Naive B cell (primary cell): ENCODE measurements at regions not wholly inside any gene's neighbourhood (a gene's known extent, or its start where the extent isn't known, plus 50 kb on each side); places are given as distances from the start of the nearest gene placed in this dataset.

Experiments
- ATAC-seq, 2 donors: fragments of 150-1000 bp; cut with Tn5 transposase; 2 replicates each; pipeline ENCODE4 v1.10.0; 2021; ENCODE audit warnings: low read depth in 2 of 2, mild to moderate bottlenecking in 2 of 2, moderate library complexity in 2 of 2
- DNase-seq: peaks from one replicate; pipeline ENCODE4 v3.0.0; 2022
- H3K27ac Mint-ChIP-seq, 6 donors: one replicate each; pipeline ENCODE4 v1.8.0; 2020 to 2022; ENCODE audit warnings: mild to moderate bottlenecking in 6 of 6, mixed read lengths in 6 of 6, moderate library complexity in 5 of 6, inconsistent platforms in 2 of 6
- H3K27me3 Mint-ChIP-seq, 3 donors: one replicate each; pipeline ENCODE4 v1.8.0; 2021 to 2022; ENCODE audit warnings: mixed read lengths in 3 of 3, mild to moderate bottlenecking in 1 of 3
- H3K36me3 Mint-ChIP-seq, 2 donors: one replicate each; pipeline ENCODE4 v1.8.0; 2020 to 2022; ENCODE audit warnings: mixed read lengths in 2 of 2, inconsistent platforms in 1 of 2, mild to moderate bottlenecking in 1 of 2
- H3K4me1 Mint-ChIP-seq, 3 donors: one replicate each; pipeline ENCODE4 v1.8.0; 2020 to 2022; ENCODE audit warnings: mixed read lengths in 3 of 3, inconsistent platforms in 1 of 3, mild to moderate bottlenecking in 1 of 3, moderate library complexity in 1 of 3
- H3K4me3 Mint-ChIP-seq, 8 donors: one replicate each; pipeline ENCODE4 v1.8.0; 2020 to 2022; ENCODE audit warnings: mild to moderate bottlenecking in 8 of 8, mixed read lengths in 8 of 8, moderate library complexity in 8 of 8, inconsistent platforms in 2 of 8
- H3K9me3 Mint-ChIP-seq, 7 donors: one replicate each; pipeline ENCODE4 v1.8.0; 2020 to 2022; ENCODE audit warnings: mixed read lengths in 7 of 7, mild to moderate bottlenecking in 5 of 7, inconsistent platforms in 2 of 7, moderate library complexity in 1 of 7

DNA sequence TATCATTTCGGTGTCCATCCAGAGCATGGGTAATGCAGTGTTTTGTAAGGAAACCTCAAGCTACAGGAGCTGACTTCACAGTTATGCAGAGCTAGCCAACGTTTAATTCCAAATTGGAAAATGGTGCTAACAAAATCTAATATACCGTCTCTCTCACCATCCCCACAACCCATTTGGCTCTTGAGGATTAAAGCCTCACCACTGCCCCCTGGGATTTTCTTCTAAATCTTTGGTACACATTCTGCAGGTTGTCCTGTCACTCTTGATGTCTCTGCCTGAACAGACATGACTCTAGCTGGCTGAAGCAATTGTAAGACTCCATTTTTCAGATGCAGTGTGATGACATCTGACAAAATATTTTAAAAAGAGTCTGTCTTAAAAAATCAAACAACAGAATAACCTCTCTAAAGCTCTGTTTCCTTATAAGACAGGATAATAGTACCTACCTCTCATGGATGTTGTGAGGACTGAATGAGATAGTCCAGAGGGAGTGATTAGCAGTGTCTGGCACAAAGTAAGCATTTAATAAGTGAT is 451.8 kb downstream of the SUCLA2 start:
- Mint-ChIP-seq H3K9me3 (no peaks in the 10 kb centered on the region), H3K27me3 (peaks cover 0 to 16% (median 0%) of the 10 kb centered on the region in 3 donors), H3K4me1 (no peaks in the 10 kb centered on the region), H3K36me3 (no peaks in the 10 kb centered on the region), H3K27ac (no peak overlapping the region), H3K4me3 (no peak overlapping the region)
- ATAC-seq (no peak), DNase-seq (no peak)

- DNase-seq = no peak
- Mint-ChIP-seq H3K4me1 (no peaks in the 10 kb centered on the region), H3K9me3 (no peaks in the 10 kb centered on the region), H3K27ac (no peak overlapping the region), H3K4me3 (no peak overlapping the region), H3K36me3 (no peaks in the 10 kb centered on the region), H3K27me3 (peaks cover 0 to 16% (median 0%) of the 10 kb centered on the region in 3 donors)
- no peak for ATAC-seq
These were observed 452.7 kb downstream of the SUCLA2 start for GRCh38 chr13:47548294-47548840.

DNA sequence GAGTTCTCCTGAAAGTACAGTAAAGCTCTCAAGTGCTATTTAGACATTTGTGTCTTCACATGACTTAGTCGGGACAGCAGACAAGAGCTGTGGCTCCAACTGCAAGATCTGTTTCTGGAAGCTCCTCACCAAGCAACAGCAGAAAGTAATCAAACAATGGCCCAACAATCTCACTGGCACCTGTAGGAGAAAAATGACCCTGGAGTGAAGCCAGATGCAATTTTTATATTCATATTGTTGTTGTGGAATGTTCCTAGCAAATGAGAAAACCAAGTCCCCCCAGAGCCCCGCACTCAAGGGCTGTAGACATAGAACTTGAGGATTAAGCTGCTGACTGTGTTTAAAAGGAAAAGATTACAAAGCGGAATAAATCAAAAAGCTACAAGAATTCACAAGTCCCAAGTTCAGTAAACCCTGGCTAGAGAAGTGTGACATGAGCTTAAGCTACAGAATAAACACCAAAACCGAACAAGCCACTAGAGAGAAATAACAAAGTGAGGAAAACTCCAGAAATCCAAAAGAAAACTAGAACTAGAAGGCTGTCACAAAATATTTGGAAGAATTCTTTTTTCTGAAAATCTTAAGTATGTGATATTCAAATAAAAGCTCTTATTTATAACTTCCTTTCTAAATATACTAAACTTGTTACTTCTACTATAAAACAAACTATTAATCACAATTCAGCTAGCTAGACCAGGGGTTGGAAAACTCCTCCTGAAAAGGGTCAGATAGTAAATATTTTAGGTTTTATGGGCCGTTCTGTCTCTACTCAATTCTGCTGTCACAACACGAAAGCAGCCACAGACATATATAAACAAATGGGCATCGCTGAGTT is 454.5 kb downstream of the SUCLA2 start:
- DNase-seq = no peak
- Mint-ChIP-seq H3K4me3 (no peak overlapping the region), H3K27ac (no peak overlapping the region), H3K4me1 (no peaks in the 10 kb centered on the region), H3K9me3 (no peaks in the 10 kb centered on the region), H3K36me3 (no peaks in the 10 kb centered on the region), H3K27me3 (peaks cover 0 to 20% (median 0%) of the 10 kb centered on the region in 3 donors)
- no peak for ATAC-seq

DNA sequence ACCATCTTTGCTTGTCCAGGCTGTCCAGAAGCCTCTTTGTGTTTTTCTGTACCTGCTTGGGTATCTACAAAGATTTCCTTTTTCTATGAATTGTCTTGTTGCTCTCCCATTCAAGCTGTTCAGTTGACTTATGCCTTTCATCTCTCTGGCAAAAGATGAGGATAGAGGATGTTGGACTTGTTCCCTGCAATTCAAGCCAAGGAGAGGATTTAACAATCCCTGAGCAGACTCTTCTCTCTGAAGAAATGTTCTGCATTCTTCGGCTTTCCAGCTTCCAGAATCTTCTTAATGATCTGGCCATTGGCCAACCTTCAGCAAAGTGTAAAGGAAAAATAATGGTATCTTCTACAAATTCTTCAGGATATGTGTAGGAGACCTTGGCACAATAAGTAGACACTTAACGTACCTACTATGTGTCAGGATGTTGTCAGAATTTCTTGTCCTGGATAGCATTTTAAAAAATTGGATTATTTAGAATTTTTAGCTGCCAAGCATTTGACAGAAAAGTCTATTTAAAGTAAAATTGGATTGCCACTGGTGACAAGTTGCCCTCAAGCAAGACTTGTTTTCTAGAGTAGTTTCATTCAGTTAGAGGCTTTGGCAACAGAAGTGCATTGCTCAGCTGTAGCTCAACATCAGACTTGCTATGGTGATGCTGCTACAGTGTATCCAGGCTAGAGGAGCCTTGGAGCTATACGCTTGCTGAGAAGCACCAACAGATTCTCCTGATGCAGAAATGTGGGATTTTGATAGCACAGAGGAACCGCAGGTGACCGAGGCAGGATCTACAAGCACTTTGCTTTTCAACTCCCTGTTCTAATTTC is 455.7 kb downstream of the SUCLA2 start:
- no peak for DNase-seq
- Mint-ChIP-seq H3K36me3 (no peaks in the 10 kb centered on the region), H3K27ac (no peak overlapping the region)

GRCh38 chr13:47539317-47539716 is 461.8 kb downstream of the SUCLA2 start:
- ATAC-seq = no peak
- Mint-ChIP-seq H3K27ac (no peak overlapping the region), H3K4me3 (no peak overlapping the region), H3K9me3 (peaks cover 0 to 23% (median 16%) of the 10 kb centered on the region in 7 donors), H3K4me1 (no peaks in the 10 kb centered on the region), H3K36me3 (no peaks in the 10 kb centered on the region), H3K27me3 (peaks cover 0 to 11% (median 0%) of the 10 kb centered on the region in 3 donors)
- no peak for DNase-seq

More for the DNA sequence above, 455.7 kb downstream of the SUCLA2 start:
- no peaks in the 10 kb centered on the region for H3K9me3 Mint-ChIP-seq
- H3K4me1 Mint-ChIP-seq = no peaks in the 10 kb centered on the region
- no peak for ATAC-seq
- no peak overlapping the region for H3K4me3 Mint-ChIP-seq
- peaks cover 0 to 14% (median 0%) of the 10 kb centered on the region in 3 donors for H3K27me3 Mint-ChIP-seq

DNA sequence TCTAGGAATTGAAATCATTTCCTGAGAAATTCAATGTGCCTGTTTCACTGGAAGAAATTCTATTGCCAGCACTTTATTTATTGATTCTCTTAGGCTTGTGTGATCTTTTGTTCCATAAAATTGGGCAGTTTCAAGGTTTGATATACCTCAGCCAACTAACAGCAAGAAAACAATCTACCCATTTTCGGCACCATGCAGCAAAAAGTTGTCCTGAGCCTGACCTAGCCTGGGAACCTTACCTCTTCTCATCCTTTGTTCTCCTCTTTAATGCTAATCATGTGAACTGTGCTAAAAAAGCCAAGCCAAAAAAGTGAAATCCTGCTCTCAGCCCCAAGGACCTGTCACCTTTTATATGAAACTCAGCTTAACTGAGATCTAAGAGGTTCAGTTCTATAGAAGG is 477.3 kb downstream of the SUCLA2 start:
- Mint-ChIP-seq H3K9me3 (peaks cover 0 to 7% (median 3%) of the 10 kb centered on the region in 7 donors), H3K4me3 (no peak overlapping the region), H3K4me1 (no peaks in the 10 kb centered on the region), H3K27me3 (peaks cover 0 to 10% (median 4%) of the 10 kb centered on the region in 3 donors), H3K36me3 (no peaks in the 10 kb centered on the region), H3K27ac (no peak overlapping the region)
- DNase-seq (no peak), ATAC-seq (no peak)

GRCh38 chr13:47521890-47522487 is 479.1 kb downstream of the SUCLA2 start:
- Mint-ChIP-seq H3K4me1 (no peaks in the 10 kb centered on the region), H3K36me3 (no peaks in the 10 kb centered on the region), H3K27me3 (peaks cover 0 to 10% (median 4%) of the 10 kb centered on the region in 3 donors), H3K27ac (peak overlapping the region in 1 of 6 donors; percentile 62), H3K4me3 (no peak overlapping the region), H3K9me3 (peaks cover 0 to 7% (median 0%) of the 10 kb centered on the region in 7 donors)
- ATAC-seq (no peak), DNase-seq (no peak)

GRCh38 chr13:47519626-47520025 is 481.4 kb downstream of the SUCLA2 start:
- peaks cover 0 to 6% of the 10 kb centered on the region in 2 donors for H3K36me3 Mint-ChIP-seq
- DNase-seq = no peak

DNA sequence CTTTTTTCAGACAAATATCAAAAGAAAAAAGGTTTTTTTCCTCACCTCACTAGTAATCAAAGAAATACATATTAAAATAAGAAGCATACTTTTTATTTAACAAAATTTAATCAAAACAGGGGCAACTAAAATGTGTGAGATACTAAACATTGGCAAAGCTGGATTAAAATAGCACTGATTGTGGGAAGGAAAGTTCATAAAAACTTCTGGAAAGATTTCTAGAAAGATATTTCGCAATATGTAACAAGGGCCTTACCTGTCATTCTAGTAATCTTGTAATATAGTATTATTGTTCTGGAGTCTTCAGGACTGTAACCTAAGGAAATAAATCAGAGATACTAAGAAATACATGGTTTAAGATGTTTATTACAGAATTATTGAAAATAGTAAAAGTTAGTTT is 482.5 kb downstream of the SUCLA2 start:
- no peak overlapping the region for H3K4me3 Mint-ChIP-seq
- H3K4me1 Mint-ChIP-seq = no peaks in the 10 kb centered on the region
- peaks cover 0 to 8% of the 10 kb centered on the region in 2 donors for H3K36me3 Mint-ChIP-seq
- H3K27ac Mint-ChIP-seq = no peak overlapping the region
- H3K27me3 Mint-ChIP-seq = no peaks in the 10 kb centered on the region
- H3K9me3 Mint-ChIP-seq = peaks cover 6 to 28% (median 10%) of the 10 kb centered on the region in 7 donors
- ATAC-seq = no peak
- DNase-seq = no peak

More at GRCh38 chr13:47519626-47520025, 481.4 kb downstream of the SUCLA2 start:
- H3K4me1 Mint-ChIP-seq = no peaks in the 10 kb centered on the region
- no peak for ATAC-seq
- H3K27me3 Mint-ChIP-seq = peaks cover 0 to 3% (median 0%) of the 10 kb centered on the region in 3 donors
- H3K9me3 Mint-ChIP-seq = peaks cover 4 to 21% (median 9%) of the 10 kb centered on the region in 7 donors
- no peak overlapping the region for H3K4me3 Mint-ChIP-seq
- H3K27ac Mint-ChIP-seq = no peak overlapping the region

- DNase-seq (no peak), ATAC-seq (no peak)
- no peaks in the 10 kb centered on the region for H3K27me3 Mint-ChIP-seq
- H3K36me3 Mint-ChIP-seq = peaks cover 0 to 8% of the 10 kb centered on the region in 2 donors
- no peak overlapping the region for H3K27ac Mint-ChIP-seq
- no peaks in the 10 kb centered on the region for H3K4me1 Mint-ChIP-seq
- no peak overlapping the region for H3K4me3 Mint-ChIP-seq
- H3K9me3 Mint-ChIP-seq = peaks cover 4 to 21% (median 10%) of the 10 kb centered on the region in 7 donors
These were observed 489.4 kb downstream of the SUCLA2 start for GRCh38 chr13:47511647-47512046.

DNA sequence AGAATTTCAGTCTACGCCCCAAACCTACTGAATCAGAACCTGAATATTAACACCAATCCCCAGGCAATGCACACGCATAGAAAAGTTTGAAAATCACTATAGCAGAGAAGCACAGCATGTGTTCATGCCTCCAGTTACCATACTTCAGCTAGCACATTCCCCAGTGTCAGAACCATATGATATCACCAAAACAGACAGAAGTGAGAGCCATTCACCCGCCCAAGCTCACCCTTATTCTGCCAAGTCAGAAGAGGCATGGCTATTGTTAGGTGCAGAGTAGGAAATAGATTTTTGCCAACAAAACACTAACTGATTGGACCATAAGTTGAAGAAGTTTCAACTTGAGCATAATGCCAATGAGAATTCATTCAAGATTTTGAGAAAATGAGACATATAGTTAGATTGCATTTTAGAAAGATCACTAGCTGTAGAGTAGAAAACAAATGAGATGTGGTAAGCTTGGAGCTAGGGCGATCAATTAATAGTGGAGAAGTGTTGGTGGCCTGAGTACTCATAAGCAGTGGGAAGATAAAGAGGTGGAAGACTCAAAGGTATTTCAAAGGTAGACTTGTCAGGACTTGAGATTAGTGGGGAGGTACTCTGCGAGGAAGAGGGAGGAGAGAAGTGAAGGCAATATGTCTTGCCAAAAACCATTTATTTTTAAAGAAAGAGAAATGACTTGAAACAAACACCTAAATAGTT is 492.4 kb downstream of the SUCLA2 start:
- no peak for ATAC-seq
- no peak overlapping the region for H3K4me3 Mint-ChIP-seq
- DNase-seq = no peak
- H3K27ac Mint-ChIP-seq = peak overlapping the region in 1 of 6 donors; percentile 12
- no peaks in the 10 kb centered on the region for H3K9me3 Mint-ChIP-seq
- H3K36me3 Mint-ChIP-seq = no peaks in the 10 kb centered on the region
- no peaks in the 10 kb centered on the region for H3K27me3 Mint-ChIP-seq
- no peaks in the 10 kb centered on the region for H3K4me1 Mint-ChIP-seq

GRCh38 chr13:47503475-47503874 is 497.6 kb downstream of the SUCLA2 start:
- no peak for ATAC-seq
- DNase-seq = no peak
- Mint-ChIP-seq H3K27me3 (no peaks in the 10 kb centered on the region), H3K36me3 (no peaks in the 10 kb centered on the region), H3K27ac (no peak overlapping the region), H3K4me3 (no peak overlapping the region), H3K9me3 (peaks cover 0 to 5% (median 0%) of the 10 kb centered on the region in 7 donors), H3K4me1 (peaks cover under 1 to 2% (median 1%) of the 10 kb centered on the region in 3 donors)
